EL (cell line): ENCODE measurements at regions not wholly inside any gene's neighbourhood (a gene's known extent, or its start where the extent isn't known, plus 50 kb on each side); places are given as distances from the start of the nearest gene placed in this dataset.

Experiments
- DNase-seq: peaks from one replicate; pipeline ENCODE4 v3.0.0-alpha.2; 2016

DNA sequence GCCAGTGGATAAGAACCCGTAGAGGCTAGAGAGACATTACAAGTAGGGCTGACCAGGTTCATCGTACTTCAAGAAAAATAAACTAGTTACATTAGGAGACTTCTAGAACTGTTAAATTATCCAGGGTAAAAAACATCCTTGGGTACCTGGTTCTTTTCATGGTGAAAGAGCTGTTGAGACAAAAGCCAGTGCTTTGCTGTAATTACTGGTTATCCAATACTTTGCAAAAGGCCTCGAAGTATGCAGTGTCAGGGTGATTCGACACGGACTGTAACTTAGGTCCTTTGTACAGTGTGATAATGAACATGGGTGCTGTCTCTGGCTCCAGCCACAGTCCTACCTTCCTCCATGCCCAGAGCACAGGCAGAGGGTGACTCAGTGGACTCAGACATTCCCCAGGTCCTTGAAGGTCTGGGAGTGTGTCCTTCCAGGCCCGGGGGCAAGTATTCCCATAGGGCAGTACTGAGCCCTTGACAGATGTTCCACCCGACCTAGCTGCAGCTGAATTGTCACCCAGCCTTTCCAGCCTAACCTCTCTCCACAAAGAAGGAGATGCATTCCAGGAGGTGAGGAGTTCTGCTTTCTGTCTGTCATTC lies 123.6 kb upstream of the TMEM72 start:
- no peak for DNase-seq

DNA sequence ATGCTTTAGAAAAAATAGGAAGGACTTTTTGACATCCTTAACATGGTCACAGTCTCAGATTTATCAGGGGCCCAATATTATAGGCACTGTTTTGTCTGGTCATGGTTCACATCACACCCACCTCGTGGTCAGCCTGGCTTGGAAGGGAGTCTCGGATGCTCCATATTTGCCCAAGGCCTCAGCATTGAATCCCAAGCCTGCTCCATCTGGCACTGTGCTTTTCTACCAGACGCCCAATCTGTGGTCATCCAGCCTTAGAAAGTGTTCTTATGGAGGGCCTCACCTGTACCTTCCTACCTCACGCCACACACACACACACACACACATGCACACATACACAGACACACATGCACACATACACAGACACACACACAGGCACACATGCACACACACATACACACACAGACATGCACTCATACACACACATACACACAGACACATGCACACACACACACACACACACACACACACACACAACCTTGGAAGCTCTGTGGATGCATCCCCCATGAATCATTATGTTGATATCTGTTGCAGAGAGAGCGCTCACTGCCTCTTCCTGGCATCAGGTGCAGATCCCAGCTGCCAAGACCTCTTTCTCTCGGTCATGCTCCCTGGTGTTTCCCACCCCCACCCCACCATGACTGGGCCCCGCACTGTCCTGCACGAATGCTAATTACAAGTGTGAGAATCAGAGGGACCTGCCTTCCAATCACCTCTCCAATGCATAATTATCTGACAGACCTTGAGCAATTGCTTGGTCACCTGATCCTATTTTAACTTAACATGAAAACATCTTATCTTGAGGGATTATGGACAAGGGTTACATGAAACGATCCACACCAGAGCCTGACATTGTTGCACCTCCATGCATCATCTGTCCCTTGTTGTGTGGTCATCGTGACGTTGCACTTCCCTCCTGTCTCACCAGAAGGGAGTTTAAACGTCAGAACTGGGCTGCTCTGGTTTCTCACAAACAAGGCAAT lies 122.7 kb upstream of the TMEM72 start:
- DNase-seq, result no peak

DNA sequence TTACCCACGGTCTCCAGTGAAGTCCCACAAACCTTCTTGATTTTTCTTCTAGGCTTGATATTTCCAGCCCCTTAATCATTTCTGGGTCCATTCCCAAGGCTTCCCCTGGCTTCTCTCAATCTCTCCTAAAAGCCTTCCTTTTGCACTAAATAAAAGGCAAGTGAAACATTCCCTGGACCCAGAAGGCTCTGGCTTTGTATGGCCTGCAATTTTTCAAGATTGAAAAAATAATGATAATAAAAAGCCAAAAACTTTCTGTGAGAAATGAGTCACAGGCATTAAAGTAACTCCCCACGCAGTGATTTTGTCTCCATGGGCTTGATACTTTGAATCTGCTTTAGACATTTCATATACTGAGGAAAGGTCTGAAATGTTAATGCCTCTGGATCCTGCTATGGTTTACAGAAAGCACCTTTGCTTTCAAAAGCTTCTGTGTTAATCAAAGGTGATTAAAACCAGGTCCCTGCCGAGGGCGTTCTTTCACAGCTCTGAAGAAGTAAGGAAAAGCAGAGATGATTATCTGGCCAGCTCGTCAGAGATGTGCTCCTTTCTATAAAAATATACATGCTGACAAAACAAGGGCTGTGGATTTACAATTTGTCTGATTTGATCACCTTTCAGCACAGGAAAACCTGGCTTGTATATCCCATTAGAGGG lies 118.9 kb upstream of the TMEM72 start:
- DNase-seq, result no peak

DNA sequence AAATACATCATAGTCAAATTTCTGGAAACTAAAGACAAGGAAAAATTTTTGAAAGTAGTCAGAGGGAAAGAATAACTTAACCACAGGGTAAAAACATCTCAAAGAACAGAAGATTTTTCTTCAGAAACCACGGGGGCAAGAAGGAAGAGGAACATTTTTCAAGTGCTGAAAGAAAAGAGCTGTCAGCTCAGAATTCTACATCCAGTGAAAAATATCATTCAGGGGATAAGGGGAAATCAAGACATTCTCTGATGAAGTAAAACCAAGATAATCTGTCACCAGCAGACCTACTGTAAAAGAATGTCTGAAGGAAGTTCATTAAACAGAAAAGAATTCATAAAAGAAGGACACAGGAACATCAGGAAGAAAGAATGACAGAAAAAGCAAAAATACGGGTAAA lies 111.2 kb upstream of the TMEM72 start:
- DNase-seq, result no peak

DNA sequence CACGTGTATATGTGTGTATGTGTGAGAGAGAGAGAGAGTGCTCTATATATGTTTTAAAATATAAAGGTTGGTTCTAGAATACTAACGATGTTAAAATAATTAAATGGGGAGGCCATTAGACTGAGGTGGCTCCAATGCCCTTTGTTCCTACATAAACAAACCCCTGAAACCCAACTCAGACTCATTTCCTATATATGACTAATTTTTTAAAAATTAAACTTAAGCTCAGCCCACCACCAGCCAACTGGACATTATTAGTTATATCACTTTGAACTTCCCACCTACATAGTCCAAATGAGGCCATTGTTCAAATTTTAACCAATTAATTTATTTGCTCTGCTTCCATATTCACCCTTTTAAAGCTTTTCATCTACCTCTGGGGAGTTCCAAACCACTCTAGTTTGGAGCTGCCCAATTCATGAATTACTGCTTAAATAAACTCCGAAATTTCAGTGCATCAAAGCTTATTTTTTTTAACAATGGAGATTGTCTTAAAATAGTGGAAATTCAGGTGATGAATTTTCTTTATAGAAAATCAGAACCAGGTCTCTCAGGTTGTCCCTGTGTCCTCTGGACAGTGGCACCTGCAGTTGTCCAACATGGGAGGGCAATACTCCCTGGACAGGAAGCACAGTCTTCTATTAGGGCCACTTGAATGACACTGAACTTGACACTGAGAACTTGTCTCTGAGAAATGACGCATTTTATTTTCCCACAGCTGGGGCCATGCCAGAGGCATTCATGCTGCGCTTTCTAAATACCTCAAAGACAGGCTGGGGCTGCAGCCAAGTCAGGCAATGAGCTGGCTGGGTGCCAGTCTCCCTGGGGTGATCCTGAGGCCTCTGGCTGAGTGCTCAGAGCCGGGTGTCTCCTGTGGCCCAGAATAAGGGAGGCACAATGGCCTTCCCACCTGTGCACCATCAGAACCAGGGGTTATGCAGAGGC lies 109.5 kb upstream of the TMEM72 start:
- DNase-seq, result peak; percentile 98

DNA sequence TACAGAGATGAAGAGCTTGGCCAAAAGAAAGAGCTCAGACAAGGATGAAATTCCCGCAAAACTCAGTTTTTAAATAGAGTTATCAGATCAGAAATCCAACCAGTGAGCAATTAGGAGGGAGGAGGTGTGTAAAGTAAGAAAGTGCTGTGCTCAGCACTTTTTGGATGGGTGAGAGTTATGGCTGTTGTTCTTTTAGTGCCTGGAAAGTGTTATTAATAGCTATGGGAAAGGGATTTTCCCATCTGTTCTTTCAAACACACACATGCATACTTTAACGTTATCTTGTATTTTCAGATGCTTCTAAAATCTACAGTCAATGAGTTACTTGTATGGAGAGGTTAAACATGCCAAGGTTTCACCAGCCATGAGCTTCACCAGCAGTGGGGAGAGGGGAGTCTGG lies 107.3 kb upstream of the TMEM72 start:
- DNase-seq, result no peak

DNA sequence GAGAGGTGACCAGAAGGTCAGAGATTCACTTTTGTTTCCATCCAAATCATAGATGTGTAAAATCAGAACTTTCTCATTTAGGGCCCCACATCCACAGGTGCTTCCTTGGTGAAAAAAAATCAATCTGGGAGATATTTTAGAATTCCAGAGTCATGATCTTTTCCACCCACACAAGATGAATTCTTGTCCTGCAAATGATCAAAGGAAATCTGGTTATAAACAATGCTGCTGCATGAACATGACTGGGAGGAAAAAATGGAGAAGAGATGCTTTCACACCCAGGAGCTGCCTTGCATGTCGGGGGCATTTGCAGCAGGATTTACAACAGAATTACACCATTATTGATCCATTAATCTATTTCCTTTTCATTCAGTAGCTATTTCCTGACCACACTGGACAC lies 106.5 kb upstream of the TMEM72 start:
- DNase-seq, result no peak

DNA sequence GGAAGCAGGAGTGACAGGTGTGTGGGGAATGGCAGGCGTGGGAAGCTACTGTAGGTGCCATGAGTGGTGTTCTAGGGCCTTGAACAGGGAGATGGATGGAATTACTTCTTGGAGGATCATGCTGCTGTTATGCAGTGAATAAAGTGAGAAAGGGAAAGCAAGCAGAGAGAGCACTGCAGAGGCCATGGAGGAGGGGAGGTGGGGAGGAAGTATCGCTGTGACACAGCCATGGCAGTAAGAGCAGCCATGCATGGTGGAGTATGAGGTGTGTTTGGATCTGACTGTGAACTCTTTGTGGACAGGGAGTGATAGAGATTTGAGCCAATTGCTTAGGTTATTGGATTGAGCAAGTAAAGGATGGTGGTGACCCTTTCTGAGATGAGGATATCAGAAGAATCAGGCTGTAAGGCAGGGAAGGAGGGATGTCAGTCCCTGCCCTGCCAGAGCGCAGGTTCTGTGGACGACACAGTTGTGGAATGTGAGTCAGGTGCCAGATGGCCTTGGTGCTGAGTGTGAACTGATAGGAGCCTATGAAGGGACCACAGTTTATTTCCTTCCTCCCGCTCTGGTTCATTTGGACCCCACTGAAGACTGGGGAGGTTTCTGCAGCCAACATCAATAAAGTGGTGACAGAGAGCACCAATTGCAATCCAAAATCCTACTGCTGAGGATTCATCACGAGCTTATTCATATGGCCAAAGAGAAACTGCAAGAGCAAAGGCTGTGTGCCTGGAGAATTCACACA lies 105.5 kb upstream of the TMEM72 start:
- no peak for DNase-seq

DNA sequence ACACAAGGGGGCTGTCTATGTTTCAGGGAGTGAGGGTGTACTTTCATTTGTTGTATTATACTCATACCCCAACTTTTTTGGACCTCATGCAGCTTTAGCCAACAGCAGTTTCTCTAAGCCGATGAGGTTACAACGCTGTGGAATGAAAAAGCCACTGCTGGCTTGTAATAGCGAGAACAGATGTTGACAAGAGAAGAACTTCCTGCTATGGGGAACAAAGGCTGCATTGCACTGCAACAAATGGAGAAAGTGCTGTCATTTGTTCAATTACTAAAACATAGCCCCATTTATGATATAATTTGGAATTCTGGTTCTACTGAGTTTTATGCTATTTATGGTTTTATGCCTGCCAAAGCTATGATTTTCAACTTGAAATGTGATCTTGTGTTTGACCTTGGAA lies 104.2 kb upstream of the TMEM72 start:
- DNase-seq, result no peak

DNA sequence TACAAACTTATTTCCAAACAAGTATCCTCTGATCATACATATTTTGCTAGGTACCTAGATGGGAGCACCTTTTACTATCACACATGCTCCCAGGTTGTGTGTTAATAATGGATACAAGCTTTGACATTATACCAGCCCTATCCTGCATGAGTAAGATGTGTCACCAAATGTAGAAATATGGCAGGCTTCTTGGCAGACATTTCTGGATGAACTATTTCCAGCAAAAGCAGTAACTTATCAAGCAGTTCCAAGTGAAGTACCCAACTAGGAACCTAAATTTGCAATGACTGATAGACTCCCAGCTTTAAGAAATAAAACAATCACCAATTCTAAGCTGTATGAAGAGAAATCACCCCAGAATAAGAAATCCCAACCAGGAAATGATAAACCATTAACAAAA lies 103.7 kb upstream of the TMEM72 start:
- no peak for DNase-seq

DNA sequence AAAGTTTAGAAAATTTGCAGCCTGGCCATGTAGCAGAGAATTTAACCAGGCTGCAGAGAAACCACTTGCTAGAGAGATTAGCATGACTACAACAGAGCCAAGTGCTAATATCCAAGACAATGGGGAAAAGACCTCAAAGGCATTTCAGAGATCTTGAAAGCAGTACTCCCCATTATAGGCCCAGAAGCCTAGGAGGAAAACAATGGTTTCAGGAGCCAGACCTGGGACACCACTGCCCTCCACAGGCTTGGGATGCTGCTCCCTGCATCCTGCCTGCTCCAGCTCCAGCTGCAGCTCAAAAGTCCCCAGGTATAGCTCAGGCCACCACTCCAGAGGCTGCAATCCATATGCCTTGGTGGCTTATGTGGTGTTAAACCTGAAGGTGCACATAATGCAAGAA lies 101.5 kb upstream of the TMEM72 start:
- DNase-seq, result peak; percentile 30

DNA sequence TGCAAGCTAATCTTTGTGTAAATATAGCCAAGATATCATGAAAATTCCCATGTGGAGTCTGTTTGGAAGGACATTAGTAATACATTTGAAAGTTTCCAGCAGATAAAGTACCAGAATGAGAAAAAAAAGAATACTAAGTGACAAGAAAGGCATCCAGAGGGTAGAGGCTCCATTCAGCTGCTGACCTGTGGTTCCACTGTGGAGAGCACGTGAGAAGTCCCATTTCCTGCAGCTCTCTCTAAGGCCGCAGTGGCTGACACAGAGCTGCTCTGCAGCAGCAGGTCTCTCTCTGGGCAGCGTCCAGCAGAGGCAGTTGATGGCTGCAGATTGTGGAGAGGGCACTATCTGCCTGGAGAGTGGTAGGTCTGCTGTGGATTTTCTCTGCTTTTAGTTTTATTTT lies 100.1 kb upstream of the TMEM72 start:
- no peak for DNase-seq

DNA sequence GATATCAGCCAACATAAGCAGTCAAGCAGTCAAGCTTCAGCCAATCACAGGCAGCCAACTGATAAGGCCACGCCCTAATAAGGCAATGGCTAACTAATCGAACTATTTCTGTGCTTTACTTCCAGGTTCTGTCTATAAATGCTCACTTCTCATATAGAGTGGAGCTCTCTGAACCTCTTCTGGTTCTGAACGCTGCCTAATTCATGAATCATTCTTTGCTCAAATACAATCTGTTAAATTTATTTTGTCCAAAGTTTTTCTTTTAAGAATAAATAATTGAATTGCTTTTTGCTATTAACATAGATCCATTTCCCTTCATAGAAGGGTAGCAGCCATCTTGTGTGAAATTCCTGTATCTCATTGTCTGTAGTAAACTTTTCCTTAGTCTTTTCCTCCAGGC lies 97.9 kb upstream of the TMEM72 start:
- no peak for DNase-seq

DNA sequence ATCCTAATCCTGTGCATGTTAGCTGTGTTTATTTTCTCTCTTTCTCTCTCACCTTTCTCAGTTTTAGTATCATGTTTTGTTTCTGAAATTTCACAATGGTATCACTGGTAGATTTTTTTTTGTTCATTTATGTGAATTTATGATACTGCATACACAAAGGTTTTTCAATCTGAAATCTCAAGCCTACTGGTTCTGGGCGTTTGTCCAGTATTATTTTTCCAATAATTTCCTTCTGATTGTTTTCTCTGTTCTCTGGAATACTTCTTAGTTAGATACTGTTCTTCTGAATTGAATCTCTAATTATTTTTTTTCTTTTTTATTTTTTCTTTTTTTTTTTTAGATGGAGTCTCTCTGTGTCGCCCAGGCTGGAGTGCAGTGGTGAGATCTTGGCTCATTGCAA lies 96.2 kb upstream of the TMEM72 start:
- DNase-seq, result no peak

DNA sequence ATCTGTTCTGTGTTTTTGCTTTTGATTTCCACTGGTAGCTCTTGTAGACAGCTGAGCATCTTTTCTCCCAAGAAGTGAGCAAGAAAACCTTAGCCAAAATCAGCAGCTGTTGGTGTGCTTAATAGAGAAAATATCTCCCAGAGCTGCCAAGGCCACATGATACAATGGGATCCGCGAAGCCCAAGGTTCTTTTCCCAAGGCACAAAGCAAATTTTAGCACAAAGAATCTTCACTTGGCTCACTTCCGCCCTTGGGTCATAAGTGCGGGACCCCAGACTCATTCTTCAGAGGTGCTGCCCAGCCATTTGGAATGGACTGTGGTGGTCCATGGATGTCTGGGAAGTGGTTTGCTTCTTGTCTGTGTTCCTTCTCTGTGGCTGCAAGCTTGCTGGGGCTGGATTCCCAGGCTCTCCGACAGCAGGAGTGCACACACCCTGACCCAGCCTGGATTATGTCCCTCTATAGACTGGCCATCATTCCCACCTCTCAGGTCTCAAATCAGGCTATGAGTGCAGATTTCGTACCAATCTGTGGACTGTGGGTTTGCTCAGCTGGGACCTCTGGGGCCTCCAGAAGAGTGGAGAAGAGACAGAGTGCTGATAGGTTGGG lies 93.0 kb upstream of the TMEM72 start:
- no peak for DNase-seq

DNA sequence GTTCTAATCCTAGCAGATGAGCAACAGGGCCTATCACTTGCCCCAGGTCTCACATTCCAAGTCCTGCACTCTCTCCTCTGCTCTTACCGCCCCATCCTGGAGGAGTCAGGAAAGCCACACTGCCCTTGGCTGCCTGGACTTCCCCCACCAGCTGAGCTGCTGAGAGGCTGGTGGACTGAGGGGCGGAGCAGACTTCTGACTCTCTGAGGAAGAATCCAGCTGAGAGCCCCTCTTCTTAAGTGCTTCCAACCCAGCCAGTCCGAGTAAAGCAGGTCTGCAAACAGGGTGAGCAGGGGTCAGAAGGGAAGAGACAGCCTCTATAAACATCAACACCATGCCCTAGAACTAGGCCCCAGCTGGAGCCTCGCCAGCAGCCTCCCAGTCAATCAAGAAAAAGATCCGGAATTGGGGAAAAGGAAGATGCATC lies 92.4 kb upstream of the TMEM72 start:
- peak; percentile 25 for DNase-seq

DNA sequence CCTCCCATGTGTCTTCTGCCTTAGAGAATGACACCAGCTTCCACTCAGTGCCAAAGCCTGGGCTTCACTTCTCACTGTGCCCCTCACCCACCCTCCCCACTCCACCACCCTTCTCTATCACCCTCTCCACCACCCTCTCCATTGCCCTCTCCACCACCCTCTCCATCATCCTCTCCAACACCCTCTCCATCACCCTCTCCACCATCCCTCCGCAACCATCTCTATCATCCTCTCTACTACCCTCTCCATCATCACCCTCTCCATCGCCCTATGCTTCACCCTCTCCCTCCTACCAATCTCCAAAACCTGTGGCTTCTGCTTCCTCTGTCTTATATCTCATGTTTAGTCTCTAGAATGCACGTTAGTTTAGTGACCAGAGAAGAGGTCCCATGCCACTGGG lies 91.0 kb upstream of the TMEM72 start:
- no peak for DNase-seq

DNA sequence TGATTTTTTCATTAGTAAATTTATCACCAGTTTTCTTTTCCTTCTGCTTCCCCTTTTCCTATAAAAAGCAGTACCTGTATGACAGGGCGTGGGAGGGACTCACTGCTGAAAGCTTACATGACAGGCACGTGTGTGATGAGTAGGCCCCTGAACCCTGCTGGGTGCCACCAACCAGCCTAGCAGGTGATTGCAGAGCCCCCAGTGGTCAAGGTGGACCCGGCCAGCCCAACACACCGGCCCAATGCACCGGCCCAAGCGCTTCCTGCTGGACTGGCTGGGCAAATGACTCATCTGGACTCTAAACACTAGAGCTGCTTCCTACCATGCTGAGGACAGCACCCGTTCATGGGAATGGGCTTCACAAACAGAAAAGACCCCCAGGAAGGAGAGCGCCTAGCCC lies 89.8 kb upstream of the TMEM72 start:
- DNase-seq, result no peak

DNA sequence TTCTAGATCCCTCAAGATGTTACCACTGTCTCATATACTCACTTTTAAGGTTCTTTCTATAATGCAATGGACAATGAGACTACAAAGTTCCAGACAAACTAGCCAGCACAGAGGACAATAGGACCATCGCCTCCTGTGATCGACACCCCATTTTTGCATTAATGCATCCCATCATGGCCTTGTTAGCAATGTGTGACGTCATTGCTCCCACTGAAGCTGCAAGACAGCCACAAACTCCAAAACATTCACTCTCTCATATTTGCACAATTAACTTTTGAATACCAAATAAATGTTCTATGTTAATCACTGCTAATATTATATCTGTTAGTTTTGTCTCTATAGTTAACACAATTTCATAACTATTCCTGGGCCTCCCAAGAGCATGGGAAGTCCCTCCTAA lies 88.8 kb upstream of the TMEM72 start:
- DNase-seq, result no peak

DNA sequence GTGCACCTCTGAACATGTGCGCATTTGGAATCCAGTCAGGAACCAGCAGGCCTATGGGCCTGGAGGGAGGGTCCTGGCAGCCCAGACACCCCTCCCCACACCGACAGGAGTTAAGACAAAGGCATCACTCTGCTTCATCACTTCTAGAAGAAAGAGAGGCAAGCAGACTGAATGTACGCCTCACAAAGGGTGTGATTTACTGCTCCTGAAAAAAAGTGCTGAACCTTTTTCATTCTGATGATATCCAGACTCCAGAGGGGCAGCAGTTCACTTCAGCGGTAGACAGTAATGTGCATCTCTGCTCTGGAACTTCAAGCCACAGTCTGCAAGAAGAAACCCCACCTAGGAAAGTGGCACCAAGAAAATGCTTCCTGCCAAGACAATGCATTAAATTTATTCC lies 88.2 kb upstream of the TMEM72 start:
- no peak for DNase-seq

DNA sequence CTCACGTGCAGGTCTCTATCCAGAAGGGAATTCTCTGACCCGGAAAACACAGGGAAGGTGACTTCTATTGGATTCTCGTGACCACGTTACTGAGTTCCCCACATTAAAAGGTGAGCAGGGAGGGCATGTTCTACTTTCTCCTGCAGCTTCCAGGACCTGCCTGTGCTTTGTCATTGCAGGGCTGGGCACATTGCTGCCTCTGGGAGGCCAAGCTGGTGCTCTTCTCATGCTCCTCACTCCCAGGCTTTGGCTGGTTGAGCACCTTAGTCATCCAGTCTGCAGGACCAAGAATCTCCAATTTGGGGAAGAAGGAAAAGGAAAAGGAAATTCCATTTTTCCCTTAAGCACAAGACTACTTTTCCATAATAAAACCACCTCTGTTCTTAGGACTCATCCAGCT lies 86.5 kb upstream of the TMEM72 start:
- no peak for DNase-seq
